DOHH2 (cell line): ENCODE measurements at regions not wholly inside any gene's neighbourhood (a gene's known extent, or its start where the extent isn't known, plus 50 kb on each side); places are given as distances from the start of the nearest gene placed in this dataset.

ENCODE experiments used
- H3F3A ChIP-seq: fragments of 200-600 bp; sonication (generic), shearing (Covaris generic); 2 replicates; pipeline ENCODE4 v1.6.0; 2016; ENCODE audit warnings: antibody characterized with exemption, mild to moderate bottlenecking; ENCODE audit not compliant: control insufficient read depth, insufficient read depth
- H3K27ac ChIP-seq: fragments of 200-600 bp; sonication (generic); 2 replicates; pipeline ENCODE4 v1.5.1; 2014; ENCODE audit warnings: low read depth, mild to moderate bottlenecking, low read length, moderate library complexity
- H3K27me3 ChIP-seq: fragments of 200-600 bp; sonication (generic); 2 replicates; pipeline ENCODE4 v1.6.1; 2014; ENCODE audit warnings: mild to moderate bottlenecking, low read length, mixed read lengths; ENCODE audit not compliant: control insufficient read depth
- H3K36me3 ChIP-seq: fragments of 200-600 bp; sonication (generic); 2 replicates; pipeline ENCODE4 v1.6.1; 2014; ENCODE audit warnings: mild to moderate bottlenecking, low read length, moderate library complexity, mixed read lengths; ENCODE audit not compliant: control insufficient read depth
- H3K4me1 ChIP-seq: fragments of 200-600 bp; sonication (generic); 2 replicates; pipeline ENCODE4 v1.6.1; 2014; ENCODE audit warnings: mild to moderate bottlenecking, low read length, mixed read lengths; ENCODE audit not compliant: control insufficient read depth
- H3K4me2 ChIP-seq: fragments of 200-600 bp; sonication (generic); 2 replicates; pipeline ENCODE4 v1.6.0; 2014; ENCODE audit warnings: mild to moderate bottlenecking, low read length, moderate library complexity
- H3K4me3 ChIP-seq: fragments of 200-600 bp; sonication (generic); 2 replicates; pipeline ENCODE4 v1.5.1; 2014; ENCODE audit warnings: mild to moderate bottlenecking, low read length, mixed read lengths
- H3K79me2 ChIP-seq: fragments of 200-600 bp; sonication (generic); 2 replicates; pipeline ENCODE4 v1.6.1; 2014; ENCODE audit warnings: mild to moderate bottlenecking, low read length, mixed read lengths; ENCODE audit not compliant: control insufficient read depth
- H3K9me2 ChIP-seq: fragments of 200-600 bp; sonication (generic); replicated peaks from 2 replicates; pipeline ENCODE4 v1.6.1; 2014; ENCODE audit warnings: mild to moderate bottlenecking, low read length, mixed read lengths; ENCODE audit not compliant: control insufficient read depth
- H3K9me3 ChIP-seq: fragments of 200-600 bp; sonication (generic); 2 replicates; pipeline ENCODE4 v1.6.1; 2014; ENCODE audit warnings: antibody characterized with exemption, low read length, mixed read lengths; ENCODE audit not compliant: control insufficient read depth, insufficient read depth
- H4K20me1 ChIP-seq: fragments of 200-600 bp; sonication (generic); 2 replicates; pipeline ENCODE4 v1.6.0; 2014; ENCODE audit warnings: low read depth, mild to moderate bottlenecking, antibody characterized with exemption, low read length, moderate library complexity; ENCODE audit not compliant: control insufficient read depth, insufficient read depth
- EZH2phosphoT487 ChIP-seq: fragments of 200-600 bp; sonication (generic); IDR thresholded peaks from 2 replicates; pipeline ENCODE4 v1.6.1; 2017; ENCODE audit warnings: borderline replicate concordance, mild to moderate bottlenecking, antibody characterized with exemption, low read length, moderate library complexity, mixed read lengths
- TF ChIP-seq, protein P1 (sequence below): fragments of 200-600 bp; sonication (generic); IDR thresholded peaks from one replicate; pipeline ENCODE4 v1.5.1; 2014; ENCODE audit warnings: antibody characterized with exemption, mild to moderate bottlenecking, low read depth, low read length; ENCODE audit not compliant: poor library complexity, severe bottlenecking

DNA sequence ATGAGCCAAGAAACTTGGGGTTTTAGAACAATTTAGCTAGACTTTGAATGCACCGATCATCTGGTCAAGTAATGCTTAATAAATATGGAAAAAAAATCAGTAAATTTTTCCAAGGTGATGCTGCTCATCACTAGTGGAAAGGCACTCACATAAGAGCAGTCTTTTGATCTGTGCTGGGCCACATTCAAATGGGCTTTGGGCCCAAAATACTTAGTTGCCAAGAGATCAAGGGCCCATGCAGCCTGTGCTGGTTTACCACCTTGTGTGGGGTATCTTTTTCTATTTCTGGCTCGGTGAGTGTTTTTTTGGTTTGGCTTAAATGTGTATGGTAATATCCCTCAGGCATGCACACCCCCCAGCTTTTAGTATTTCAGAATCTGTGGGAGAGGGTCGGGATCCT, 943.2 kb downstream of the TMTC2 start:
- H3K4me3 ChIP-seq = no peak overlapping the region
- H3K4me1 ChIP-seq = no peaks in the 10 kb centered on the region
- TF ChIP-seq, protein P1, sequence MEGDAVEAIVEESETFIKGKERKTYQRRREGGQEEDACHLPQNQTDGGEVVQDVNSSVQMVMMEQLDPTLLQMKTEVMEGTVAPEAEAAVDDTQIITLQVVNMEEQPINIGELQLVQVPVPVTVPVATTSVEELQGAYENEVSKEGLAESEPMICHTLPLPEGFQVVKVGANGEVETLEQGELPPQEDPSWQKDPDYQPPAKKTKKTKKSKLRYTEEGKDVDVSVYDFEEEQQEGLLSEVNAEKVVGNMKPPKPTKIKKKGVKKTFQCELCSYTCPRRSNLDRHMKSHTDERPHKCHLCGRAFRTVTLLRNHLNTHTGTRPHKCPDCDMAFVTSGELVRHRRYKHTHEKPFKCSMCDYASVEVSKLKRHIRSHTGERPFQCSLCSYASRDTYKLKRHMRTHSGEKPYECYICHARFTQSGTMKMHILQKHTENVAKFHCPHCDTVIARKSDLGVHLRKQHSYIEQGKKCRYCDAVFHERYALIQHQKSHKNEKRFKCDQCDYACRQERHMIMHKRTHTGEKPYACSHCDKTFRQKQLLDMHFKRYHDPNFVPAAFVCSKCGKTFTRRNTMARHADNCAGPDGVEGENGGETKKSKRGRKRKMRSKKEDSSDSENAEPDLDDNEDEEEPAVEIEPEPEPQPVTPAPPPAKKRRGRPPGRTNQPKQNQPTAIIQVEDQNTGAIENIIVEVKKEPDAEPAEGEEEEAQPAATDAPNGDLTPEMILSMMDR = no peak
- TF ChIP-seq EZH2phosphoT487 = no peak
- no peaks in the 10 kb centered on the region for H3K27me3 ChIP-seq
- H3K27ac ChIP-seq = no peak overlapping the region
- no peaks in the 10 kb centered on the region for H3K36me3 ChIP-seq
- H4K20me1 ChIP-seq = no peaks in the 10 kb centered on the region
- H3K79me2 ChIP-seq = no peaks in the 10 kb centered on the region
- no peaks in the 10 kb centered on the region for H3F3A ChIP-seq
- H3K9me3 ChIP-seq = no peaks in the 10 kb centered on the region
- H3K4me2 ChIP-seq = no peak overlapping the region
- H3K9me2 ChIP-seq = no peaks in the 10 kb centered on the region

DNA sequence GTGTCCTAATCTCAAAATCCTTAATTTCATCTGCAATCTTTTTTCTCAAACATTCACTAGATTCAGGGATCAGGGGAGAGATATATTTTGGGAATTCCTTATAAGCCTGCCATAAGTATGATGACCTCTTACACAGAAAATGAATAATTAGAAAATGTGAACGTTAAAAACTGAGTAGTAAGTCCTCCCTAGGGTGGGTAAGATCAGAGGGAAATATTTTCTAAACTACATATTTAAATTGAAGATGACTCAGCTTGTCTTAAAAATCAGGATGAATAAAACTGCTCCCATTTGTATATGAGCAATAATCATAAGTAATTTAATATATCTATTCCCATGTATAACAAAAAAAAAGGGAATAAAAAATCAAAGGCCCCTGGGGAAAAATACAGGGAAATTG, 935.5 kb downstream of the TMTC2 start:
- no peak overlapping the region for H3K4me2 ChIP-seq
- H3K4me3 ChIP-seq = no peak overlapping the region
- no peaks in the 10 kb centered on the region for H3K27me3 ChIP-seq
- H4K20me1 ChIP-seq = no peaks in the 10 kb centered on the region
- no peaks in the 10 kb centered on the region for H3K9me3 ChIP-seq
- TF ChIP-seq, protein P1 = no peak
- TF ChIP-seq EZH2phosphoT487 = no peak
- H3F3A ChIP-seq = no peaks in the 10 kb centered on the region
- H3K36me3 ChIP-seq = no peaks in the 10 kb centered on the region
- no peaks in the 10 kb centered on the region for H3K79me2 ChIP-seq
- H3K9me2 ChIP-seq = no peaks in the 10 kb centered on the region
- H3K27ac ChIP-seq = no peak overlapping the region
- no peaks in the 10 kb centered on the region for H3K4me1 ChIP-seq

DNA sequence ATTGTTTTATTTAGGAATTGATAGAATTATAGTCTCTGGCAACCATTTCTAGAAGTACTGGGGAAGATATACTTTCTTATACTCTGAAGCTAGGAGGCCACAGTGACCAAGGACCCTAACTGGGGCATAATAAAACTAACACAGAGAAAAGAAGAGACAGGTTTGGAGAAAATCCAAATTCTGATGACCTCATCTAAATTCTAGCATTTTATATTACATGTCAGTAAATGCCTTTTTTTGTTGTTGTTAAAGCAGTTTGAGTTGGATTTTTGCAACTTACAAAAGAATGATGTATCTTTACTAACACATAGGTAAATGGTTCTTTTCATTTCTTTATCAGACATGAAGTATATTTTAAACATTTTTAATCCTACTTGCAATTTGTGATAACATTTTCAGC, 933.3 kb downstream of the TMTC2 start:
- TF ChIP-seq, protein P1 = no peak
- Histone ChIP-seq H3K36me3 (no peaks in the 10 kb centered on the region), H3K27ac (no peak overlapping the region), H3K9me2 (no peaks in the 10 kb centered on the region), H3K9me3 (no peaks in the 10 kb centered on the region; the same call in 1 of the 2 replicates), H3K27me3 (no peaks in the 10 kb centered on the region), H3K4me1 (no peaks in the 10 kb centered on the region), H3K4me2 (no peak overlapping the region), H3F3A (no peaks in the 10 kb centered on the region), H3K4me3 (no peak overlapping the region), H3K79me2 (no peaks in the 10 kb centered on the region), H4K20me1 (no peaks in the 10 kb centered on the region)

DNA sequence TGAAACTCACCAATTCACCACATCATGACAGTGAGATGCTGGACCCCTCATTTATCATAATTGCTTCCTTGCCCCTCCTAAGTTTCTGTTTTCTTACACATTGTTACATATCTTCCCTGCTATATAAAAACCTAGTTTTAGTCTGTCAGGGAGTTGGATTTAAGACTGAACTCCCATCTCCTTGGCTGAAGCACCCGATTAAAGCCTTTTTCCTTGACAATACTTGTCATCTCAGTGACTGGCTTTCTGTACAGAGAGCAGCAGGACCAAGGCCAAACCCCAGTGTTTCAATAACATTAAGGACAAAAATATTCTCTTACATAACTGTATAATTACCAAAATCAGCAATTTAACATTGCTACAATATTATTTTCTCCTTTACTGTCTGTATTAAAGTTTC, 928.4 kb downstream of the TMTC2 start:
- no peaks in the 10 kb centered on the region for H3K27me3 ChIP-seq
- no peaks in the 10 kb centered on the region for H3K79me2 ChIP-seq
- no peak overlapping the region for H3K4me3 ChIP-seq
- no peaks in the 10 kb centered on the region for H3K9me2 ChIP-seq
- no peak overlapping the region for H3K27ac ChIP-seq
- H4K20me1 ChIP-seq = no peaks in the 10 kb centered on the region
- no peaks in the 10 kb centered on the region; the same call in 1 of the 2 replicates for H3K9me3 ChIP-seq
- H3K4me2 ChIP-seq = no peak overlapping the region
- TF ChIP-seq, protein P1 = no peak
- TF ChIP-seq EZH2phosphoT487 = no peak
- no peaks in the 10 kb centered on the region for H3K36me3 ChIP-seq
- H3F3A ChIP-seq = no peaks in the 10 kb centered on the region
- no peaks in the 10 kb centered on the region for H3K4me1 ChIP-seq
